Activated CD4-positive, alpha-beta T cell treated with anti-CD3 and anti-CD28 coated beads, Interleukin-2, amount 10 ng/mL, durations not matched to agents 24 days and 14 days (primary cell): ENCODE measurements at regions not wholly inside any gene's neighbourhood (a gene's known extent, or its start where the extent isn't known, plus 50 kb on each side); places are given as distances from the start of the nearest gene placed in this dataset.
A peak's percentile ranks its signal among the peaks of the same experiment; 100 is the strongest.
"Not testable (repeated sequence)": the region's sequence is repeated elsewhere in the genome, so short reads cannot be mapped to it uniquely, and the experiment has no call there.

Source experiments
- DNase-seq: peaks from one replicate; pipeline ENCODE4 v3.0.0; 2022
- H3K27ac Mint-ChIP-seq: one replicate; pipeline ENCODE4 v1.8.0; 2022; ENCODE audit warnings: mild to moderate bottlenecking, mixed read lengths
- H3K27me3 Mint-ChIP-seq: one replicate; pipeline ENCODE4 v1.8.0; 2022; ENCODE audit warnings: mixed read lengths
- H3K36me3 Mint-ChIP-seq: one replicate; pipeline ENCODE4 v1.8.0; 2022; ENCODE audit warnings: low read depth, mild to moderate bottlenecking, mixed read lengths
- H3K4me1 Mint-ChIP-seq: one replicate; pipeline ENCODE4 v1.8.0; 2021; ENCODE audit warnings: mixed read lengths
- H3K4me3 Mint-ChIP-seq: one replicate; pipeline ENCODE4 v1.8.0; 2022; ENCODE audit warnings: mild to moderate bottlenecking, moderate library complexity, mixed read lengths
- H3K9me3 Mint-ChIP-seq: one replicate; pipeline ENCODE4 v1.8.0; 2021; ENCODE audit warnings: mixed read lengths
- intact Hi-C: fragments of 100-400 bp; cut with micrococcal nuclease; formaldehyde crosslinking; loops from one replicate; pipeline ENCODE4 v1.15.1; 2023

DNA sequence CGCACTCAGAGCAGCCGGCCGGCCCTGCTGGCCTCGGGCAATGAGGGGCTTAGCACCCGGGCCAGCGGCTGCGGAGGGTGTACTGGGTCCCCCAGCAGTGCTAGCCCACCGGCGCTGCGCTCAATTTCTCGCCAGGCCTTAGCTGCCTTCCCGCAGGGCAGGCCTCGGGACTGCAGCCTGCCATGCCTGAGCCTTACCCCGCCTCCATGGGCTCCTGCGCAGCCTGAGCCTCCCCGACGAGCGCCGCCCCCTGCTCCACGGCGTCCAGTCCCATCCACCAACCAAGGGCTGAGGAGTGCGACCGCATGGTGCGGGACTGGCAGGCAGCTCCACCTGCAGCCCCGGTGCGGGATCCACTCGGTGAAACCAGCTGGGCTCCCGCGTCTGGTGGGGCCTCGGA, 204.4 kb upstream of the AUTS2 start:
- H3K27me3 Mint-ChIP-seq, intact Hi-C loops, H3K9me3 Mint-ChIP-seq, H3K27ac Mint-ChIP-seq, H3K4me3 Mint-ChIP-seq, DNase-seq, H3K4me1 Mint-ChIP-seq, H3K36me3 Mint-ChIP-seq: not testable (repeated sequence)

DNA sequence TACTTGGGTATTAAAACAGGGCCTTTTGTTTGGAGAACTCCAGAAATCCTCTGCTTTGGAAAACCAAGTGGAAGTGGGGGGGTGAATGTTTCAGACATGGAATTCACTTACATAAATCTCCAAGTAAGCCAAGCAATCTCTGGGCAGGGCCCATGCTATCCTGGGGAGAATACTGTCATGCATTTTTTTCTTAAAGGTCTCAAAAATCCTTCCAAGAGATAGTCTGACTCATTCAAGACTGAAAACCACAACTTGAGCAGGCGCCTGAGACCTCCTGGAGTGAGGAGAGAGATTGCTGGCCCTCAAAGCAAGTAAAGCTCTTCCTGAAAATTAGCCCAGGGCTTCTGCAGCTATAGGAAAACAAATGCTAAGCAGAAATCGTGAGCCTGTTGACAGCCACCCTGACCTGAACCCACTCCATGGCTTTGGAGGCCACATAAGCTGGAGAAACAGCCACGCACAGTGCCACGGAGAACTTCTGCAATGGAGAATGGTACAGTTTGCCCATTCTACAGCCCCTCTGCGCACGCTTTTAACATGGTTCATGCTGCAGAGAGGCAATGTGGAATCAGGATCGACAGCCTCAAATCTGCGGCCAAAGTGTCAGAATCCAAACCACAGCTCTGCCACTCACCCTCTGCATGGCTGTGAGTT, 203.1 kb upstream of the AUTS2 start:
- Mint-ChIP-seq H3K27ac (no peak overlapping the region), H3K36me3 (no peaks in the 10 kb centered on the region), H3K27me3 (no peaks in the 10 kb centered on the region), H3K9me3 (peaks cover 5% of the 10 kb centered on the region), H3K4me1 (no peaks in the 10 kb centered on the region), H3K4me3 (no peak overlapping the region)
- no peak for DNase-seq
- intact Hi-C loops: no loop called here

DNA sequence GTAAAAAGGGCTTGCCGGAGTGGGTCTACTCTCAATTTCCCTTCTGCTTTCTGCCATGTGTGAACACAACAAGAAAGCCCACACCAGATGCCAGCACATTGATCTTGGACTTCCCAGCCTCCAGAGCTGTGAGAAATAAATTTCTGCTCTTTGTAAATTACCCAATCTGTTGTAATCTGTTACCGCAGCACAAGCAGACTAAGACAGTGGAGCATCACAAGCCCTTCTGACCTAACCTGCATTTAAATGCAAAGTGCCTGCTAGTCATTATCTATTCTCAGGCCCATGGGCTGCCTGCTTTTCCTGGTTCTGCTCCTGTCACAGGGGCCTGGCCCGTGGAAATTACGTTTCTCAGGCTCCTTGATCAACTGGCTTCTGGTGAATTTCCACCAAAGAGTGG, 199.3 kb upstream of the AUTS2 start:
- no peaks in the 10 kb centered on the region for H3K9me3 Mint-ChIP-seq
- no peak overlapping the region for H3K27ac Mint-ChIP-seq
- no peaks in the 10 kb centered on the region for H3K36me3 Mint-ChIP-seq
- no peaks in the 10 kb centered on the region for H3K27me3 Mint-ChIP-seq
- no peaks in the 10 kb centered on the region for H3K4me1 Mint-ChIP-seq
- intact Hi-C loops: no loop called here
- no peak overlapping the region for H3K4me3 Mint-ChIP-seq
- no peak for DNase-seq

DNA sequence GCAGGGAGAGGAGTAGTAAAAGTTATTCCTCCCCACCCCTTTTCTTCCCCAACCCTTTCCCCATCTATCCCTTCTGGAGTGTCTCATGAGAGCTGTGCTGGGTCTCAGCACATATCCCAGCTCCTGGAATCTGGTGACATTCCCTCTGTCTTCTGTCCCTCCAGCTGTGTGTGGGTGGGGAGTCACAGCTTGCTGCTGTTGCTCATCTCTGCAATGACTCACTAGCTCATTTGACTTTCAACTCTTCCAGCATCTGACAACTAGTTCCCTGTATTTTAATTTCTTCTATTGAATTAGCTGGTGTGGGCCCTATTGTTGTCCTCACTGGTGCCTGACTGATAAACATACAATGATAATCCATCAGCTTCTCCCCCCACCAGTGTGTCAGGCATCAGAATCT, 198.9 kb upstream of the AUTS2 start:
- no peaks in the 10 kb centered on the region for H3K27me3 Mint-ChIP-seq
- DNase-seq: no peak

DNA sequence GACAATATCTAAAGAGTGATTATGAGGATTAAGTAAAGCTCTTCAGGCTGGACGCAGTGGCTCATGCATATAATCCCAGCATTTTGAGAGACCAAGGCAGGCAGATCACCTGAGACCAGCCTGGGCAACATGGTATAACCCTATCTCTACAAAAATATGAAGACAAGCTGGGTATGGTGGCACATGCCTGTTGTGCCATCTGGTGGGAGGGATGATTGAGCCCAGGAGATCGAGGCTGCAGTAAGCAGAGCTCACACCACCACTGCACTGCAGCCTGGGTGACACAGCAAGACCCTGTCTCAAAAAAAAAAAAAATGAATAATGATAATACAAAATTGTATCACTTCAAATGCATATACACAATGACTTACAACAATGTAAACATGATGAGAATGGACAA, 195.6 kb upstream of the AUTS2 start:
- Mint-ChIP-seq H3K36me3 (no peaks in the 10 kb centered on the region), H3K27ac (no peak overlapping the region), H3K9me3 (no peaks in the 10 kb centered on the region), H3K4me3 (no peak overlapping the region), H3K4me1 (no peaks in the 10 kb centered on the region), H3K27me3 (no peaks in the 10 kb centered on the region)
- intact Hi-C loops: no loop called here
- DNase-seq: no peak

More for the DNA sequence above, 198.9 kb upstream of the AUTS2 start:
- intact Hi-C loops: no loop called here
- no peak overlapping the region for H3K4me3 Mint-ChIP-seq
- no peak overlapping the region for H3K27ac Mint-ChIP-seq
- H3K36me3 Mint-ChIP-seq: no peaks in the 10 kb centered on the region
- H3K4me1 Mint-ChIP-seq: no peaks in the 10 kb centered on the region
- no peaks in the 10 kb centered on the region for H3K9me3 Mint-ChIP-seq

DNA sequence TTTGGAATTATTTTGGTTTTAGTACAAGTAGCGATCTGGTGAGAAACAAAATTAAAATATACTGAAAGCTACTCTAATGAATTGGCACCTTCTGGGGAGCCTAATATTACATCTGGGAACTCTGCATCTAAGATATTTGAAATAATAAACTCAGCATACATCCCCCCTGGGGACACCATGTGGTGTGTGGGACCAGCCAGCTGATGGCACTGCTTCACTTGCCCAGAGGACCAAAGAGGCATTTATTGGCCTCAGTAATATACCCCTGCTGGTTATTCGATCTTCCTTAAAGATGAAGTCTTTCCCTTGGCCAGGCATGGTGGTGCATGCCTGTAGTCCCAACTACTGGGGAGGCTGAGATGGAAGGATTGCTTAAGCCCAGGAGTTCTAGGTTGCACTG, 195.1 kb upstream of the AUTS2 start:
- no peak overlapping the region for H3K27ac Mint-ChIP-seq
- intact Hi-C loops: no loop called here
- no peak overlapping the region for H3K4me3 Mint-ChIP-seq
- H3K9me3 Mint-ChIP-seq: no peaks in the 10 kb centered on the region
- no peak for DNase-seq
- no peaks in the 10 kb centered on the region for H3K27me3 Mint-ChIP-seq
- H3K4me1 Mint-ChIP-seq: no peaks in the 10 kb centered on the region
- no peaks in the 10 kb centered on the region for H3K36me3 Mint-ChIP-seq

DNA sequence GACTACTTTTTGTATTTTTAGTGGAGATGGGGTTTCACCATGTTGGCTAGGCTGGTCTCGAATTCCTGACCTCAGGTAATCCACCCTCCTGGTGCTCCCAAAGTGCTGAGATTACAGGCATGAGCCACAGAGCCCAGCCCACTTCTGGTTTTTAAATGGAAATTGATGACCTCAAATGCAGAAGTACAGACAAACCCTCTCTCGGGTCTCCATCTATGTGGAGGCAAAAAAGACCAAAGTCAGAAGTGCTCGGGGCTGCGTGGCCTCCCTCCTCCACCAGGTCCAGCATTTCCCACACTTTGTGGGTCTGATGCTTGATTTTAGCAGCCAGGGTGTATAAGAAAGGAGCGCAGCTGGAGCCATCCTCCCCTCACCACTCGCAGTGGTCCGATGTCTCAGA, 187.3 kb upstream of the AUTS2 start:
- no peak for DNase-seq
- Mint-ChIP-seq H3K27ac (no peak overlapping the region), H3K27me3 (no peaks in the 10 kb centered on the region), H3K4me1 (no peaks in the 10 kb centered on the region), H3K9me3 (peaks cover 4% of the 10 kb centered on the region), H3K36me3 (no peaks in the 10 kb centered on the region), H3K4me3 (no peak overlapping the region)
- intact Hi-C loops: no loop called here

DNA sequence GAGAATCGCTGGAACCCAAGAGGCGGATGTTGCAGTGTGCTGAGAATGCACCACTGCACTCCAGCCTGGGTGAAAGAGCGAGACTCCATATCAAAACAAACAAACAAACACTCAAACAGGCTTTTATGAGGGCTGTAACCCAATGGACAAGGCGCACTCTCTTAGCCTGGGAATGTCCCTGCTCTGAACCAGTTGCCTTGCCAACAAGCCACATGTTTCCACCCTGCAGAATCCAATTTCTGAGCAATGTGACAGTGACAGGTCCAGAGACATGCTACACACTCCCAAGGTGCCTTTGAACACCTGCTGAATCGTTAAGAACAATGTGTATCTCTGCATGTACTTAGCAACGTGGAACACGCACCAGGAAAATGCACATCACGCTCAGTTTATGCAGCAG, 186.8 kb upstream of the AUTS2 start:
- Mint-ChIP-seq H3K9me3 (peaks cover 4% of the 10 kb centered on the region), H3K27ac (no peak overlapping the region), H3K27me3 (no peaks in the 10 kb centered on the region), H3K4me1 (no peaks in the 10 kb centered on the region), H3K4me3 (no peak overlapping the region), H3K36me3 (no peaks in the 10 kb centered on the region)
- intact Hi-C loops: no loop called here
- no peak for DNase-seq

DNA sequence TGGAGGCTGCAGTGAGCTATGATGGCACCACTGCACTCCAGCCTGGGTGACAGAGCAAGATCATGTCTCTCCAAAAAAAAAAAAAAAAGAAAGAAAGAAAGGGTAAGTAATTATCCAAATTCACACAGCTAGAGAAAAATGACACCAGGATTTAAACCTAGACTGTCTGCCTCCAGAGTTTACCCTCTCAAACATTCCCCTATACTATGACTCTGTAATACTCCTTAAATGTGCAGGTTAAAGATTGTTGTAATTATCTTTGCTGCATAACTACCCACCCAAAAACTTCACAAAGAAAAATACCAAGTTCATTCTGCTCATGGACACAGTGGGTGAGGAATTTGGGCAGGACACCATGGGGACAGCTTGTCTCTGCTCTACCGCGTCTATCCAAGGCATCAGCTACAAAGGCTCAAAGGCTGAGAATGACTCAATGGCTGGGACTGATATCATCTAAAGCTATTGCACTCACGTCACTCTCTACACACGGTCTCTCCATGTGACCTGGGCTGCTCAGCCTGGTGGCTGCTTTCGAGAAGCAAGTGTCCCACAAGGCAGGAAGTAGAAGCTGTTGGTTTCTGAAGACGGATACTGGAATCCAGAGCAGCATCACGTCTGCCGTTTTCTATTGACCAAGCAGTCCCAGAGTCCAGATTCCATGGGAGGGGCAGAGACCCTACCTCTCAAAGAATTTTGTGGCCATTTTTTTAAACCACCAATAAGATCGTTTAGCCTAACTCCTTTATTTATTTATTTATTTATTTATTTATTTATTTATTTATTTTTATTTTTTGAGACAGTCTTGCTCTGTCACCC, 185.7 kb upstream of the AUTS2 start:
- intact Hi-C loops: no loop called here

DNA sequence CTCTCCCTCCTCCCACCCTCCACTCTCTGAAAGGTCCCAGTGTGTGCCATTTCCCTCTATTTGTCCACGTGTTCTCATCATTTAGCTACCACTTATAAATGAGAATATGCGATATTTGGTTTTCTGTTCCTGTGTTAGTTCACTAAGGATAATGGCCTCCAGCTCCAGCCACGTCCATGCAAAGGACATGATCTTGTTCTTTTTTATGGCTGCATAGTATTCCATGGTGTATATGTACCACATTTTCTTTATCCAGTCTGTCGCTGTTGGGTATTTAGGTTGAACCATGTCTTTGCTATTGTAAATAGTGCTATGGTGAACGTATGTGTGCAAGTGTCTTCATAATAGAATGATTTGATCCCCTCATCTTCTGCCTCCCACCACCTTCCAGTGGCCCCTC, 183.7 kb upstream of the AUTS2 start:
- Mint-ChIP-seq H3K36me3 (no peaks in the 10 kb centered on the region), H3K4me1 (no peaks in the 10 kb centered on the region), H3K27me3 (no peaks in the 10 kb centered on the region), H3K27ac (no peak overlapping the region), H3K9me3 (peaks cover 10% of the 10 kb centered on the region), H3K4me3 (no peak overlapping the region)
- no peak for DNase-seq
- intact Hi-C loops: no loop called here

More for the DNA sequence above, 185.7 kb upstream of the AUTS2 start:
- no peaks in the 10 kb centered on the region for H3K27me3 Mint-ChIP-seq
- peaks cover 4% of the 10 kb centered on the region for H3K9me3 Mint-ChIP-seq
- H3K36me3 Mint-ChIP-seq: no peaks in the 10 kb centered on the region
- peak; percentile 63 for DNase-seq
- no peak overlapping the region for H3K4me3 Mint-ChIP-seq
- H3K4me1 Mint-ChIP-seq: no peaks in the 10 kb centered on the region
- H3K27ac Mint-ChIP-seq: no peak overlapping the region

DNA sequence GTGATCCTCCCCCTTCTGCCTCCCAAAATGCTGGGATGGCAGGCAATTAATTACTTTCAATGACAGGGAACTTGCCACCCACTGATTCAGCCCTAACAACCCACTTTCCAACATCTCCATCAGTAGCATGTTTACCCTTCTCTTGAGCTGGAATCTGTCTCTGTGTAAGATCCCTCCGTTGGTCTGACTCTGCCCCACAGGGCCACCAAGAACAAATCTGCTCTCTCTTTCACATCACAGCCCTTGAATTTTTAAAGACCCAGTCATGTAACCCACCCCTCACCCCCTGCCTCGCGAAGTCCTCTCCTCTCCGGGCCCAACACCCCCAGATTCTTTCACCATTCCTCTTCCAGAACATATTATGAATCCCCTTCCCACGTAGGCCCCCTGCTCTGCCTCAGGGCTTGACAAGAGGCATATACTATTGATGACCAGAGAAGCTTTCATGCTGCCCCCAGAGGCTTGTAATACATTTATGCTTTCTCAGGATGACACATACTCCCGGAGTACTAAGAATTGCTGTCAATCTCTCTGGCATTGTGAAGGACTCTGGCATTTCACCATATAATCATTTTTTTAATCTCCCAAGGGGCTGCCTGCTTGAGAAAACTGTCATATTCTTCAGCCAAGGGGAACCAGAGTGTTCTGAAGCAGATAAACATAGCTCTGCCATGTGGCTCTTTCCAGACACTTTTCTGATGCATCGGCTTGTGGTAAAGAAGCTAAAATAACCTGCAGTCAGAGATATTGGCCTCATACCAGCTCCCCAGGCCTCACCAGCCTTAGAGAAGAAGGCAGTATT, 179.2 kb upstream of the AUTS2 start:
- DNase-seq: no peak
- H3K4me3 Mint-ChIP-seq: no peak overlapping the region
- intact Hi-C loops: no loop called here
- H3K27ac Mint-ChIP-seq: no peak overlapping the region
- no peaks in the 10 kb centered on the region for H3K4me1 Mint-ChIP-seq
- H3K9me3 Mint-ChIP-seq: peaks cover 6% of the 10 kb centered on the region
- no peaks in the 10 kb centered on the region for H3K36me3 Mint-ChIP-seq
- no peaks in the 10 kb centered on the region for H3K27me3 Mint-ChIP-seq

DNA sequence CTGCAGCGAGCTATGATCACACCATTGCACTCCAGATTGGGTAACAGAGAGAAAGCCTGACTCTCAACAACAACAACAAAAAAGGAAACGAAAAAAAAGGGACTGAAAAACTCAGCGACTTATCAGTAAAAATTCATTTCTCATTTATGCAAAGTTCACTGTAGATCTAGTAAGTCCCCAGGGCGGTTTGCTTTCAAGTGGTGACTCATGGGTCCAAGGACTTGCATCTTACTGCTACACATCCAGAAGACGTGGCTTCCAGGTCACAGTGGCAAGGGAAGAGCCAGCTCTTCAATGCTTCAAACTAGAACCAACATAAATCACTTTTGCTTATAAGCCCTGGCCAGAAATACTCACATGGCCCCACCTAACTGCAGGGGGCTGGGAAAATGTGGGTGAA, 178.3 kb upstream of the AUTS2 start:
- Mint-ChIP-seq H3K9me3 (peaks cover 6% of the 10 kb centered on the region), H3K27ac (no peak overlapping the region), H3K27me3 (no peaks in the 10 kb centered on the region), H3K4me1 (no peaks in the 10 kb centered on the region), H3K36me3 (no peaks in the 10 kb centered on the region), H3K4me3 (no peak overlapping the region)
- intact Hi-C loops: no loop called here
- no peak for DNase-seq

DNA sequence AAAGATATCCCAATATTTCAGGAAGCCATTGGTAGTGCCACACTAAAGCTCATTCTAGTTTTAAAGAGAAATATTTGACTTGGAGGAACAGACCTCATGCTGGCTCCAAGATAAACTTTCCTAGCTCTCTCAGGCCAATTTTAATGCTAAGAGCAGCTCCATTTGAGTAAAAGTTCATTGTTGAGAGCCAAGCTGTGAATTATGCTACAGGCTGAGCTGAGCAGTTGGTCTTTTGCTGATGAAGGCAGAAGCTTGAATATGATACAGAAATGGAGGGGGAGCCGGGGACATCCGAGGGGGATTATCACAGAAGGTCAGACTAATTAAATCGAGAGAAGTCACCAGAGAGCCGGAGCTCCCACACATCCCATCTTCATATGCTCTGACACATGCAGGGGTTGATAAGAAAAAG, 175.7 kb upstream of the AUTS2 start:
- Mint-ChIP-seq H3K27me3 (no peaks in the 10 kb centered on the region), H3K4me3 (no peak overlapping the region), H3K36me3 (no peaks in the 10 kb centered on the region), H3K27ac (no peak overlapping the region), H3K4me1 (no peaks in the 10 kb centered on the region), H3K9me3 (peaks cover 8% of the 10 kb centered on the region)
- intact Hi-C loops: no loop called here
- no peak for DNase-seq

DNA sequence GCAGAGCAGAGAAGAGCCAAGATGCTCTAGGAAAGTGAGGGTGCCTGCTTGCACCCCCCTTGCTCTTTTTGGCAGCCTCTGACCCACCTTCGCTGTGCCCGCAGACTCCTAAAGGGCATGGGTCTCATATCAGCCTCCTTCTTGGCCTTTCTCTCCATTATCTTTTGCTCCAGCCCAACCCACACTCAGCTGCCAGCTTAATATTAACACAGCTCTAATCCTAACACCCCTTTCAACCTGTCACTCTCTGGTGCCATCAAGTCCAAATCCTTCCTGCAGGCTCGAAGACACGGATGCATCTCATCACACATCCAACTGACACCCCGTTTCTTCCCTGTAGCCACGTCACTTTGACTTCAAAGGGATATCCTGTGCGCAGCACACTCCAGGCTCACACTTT, 171.6 kb upstream of the AUTS2 start:
- intact Hi-C loops: no loop called here
- no peaks in the 10 kb centered on the region for H3K36me3 Mint-ChIP-seq
- no peak for DNase-seq
- H3K27ac Mint-ChIP-seq: no peak overlapping the region
- no peaks in the 10 kb centered on the region for H3K27me3 Mint-ChIP-seq
- H3K9me3 Mint-ChIP-seq: peaks cover 10% of the 10 kb centered on the region
- no peaks in the 10 kb centered on the region for H3K4me1 Mint-ChIP-seq
- no peak overlapping the region for H3K4me3 Mint-ChIP-seq
